Ascending aorta (tissue), 2 donors: ENCODE measurements at regions not wholly inside any gene's neighbourhood (a gene's known extent, or its start where the extent isn't known, plus 50 kb on each side); places are given as distances from the start of the nearest gene placed in this dataset.

Experiments
- DNase-seq, 2 donors: peaks; one replicate each; pipeline ENCODE4 v3.0.0-alpha.2; 2019; ENCODE audit warnings: low spot score in 2 of 2
- H3K27ac ChIP-seq, 2 donors: fragments of 200-600 bp; sonication (generic); one replicate each; pipeline ENCODE4 v1.5.1; 2016 to 2017; ENCODE audit warnings: mild to moderate bottlenecking in 1 of 2
- H3K27me3 ChIP-seq: fragments of 200-600 bp; sonication (generic); one replicate; pipeline ENCODE4 v1.5.1; 2017
- H3K36me3 ChIP-seq, 2 donors: fragments of 200-600 bp; sonication (generic); one replicate each; pipeline ENCODE4 v1.5.1; 2016
- H3K4me1 ChIP-seq, 2 donors: fragments of 200-600 bp; sonication (generic); one replicate each; pipeline ENCODE4 v1.5.1; 2016 to 2017; ENCODE audit warnings: mild to moderate bottlenecking in 1 of 2
- H3K4me3 ChIP-seq, 2 donors: fragments of 200-600 bp; sonication (generic); one replicate each; pipeline ENCODE4 v1.5.1; 2016 to 2017; ENCODE audit warnings: mild to moderate bottlenecking in 1 of 2
- H3K9me3 ChIP-seq, 2 donors: fragments of 200-600 bp; sonication (generic); one replicate each; pipeline ENCODE4 v1.5.1; 2016
- intact Hi-C: fragments of 100-400 bp; cut with DNase I; formaldehyde crosslinking; loops from one replicate; pipeline ENCODE4 v1.15.1; 2023
- TF ChIP-seq, protein P1 (sequence below), 3 experiments: fragments of 200-600 bp in 2 of 3; fragments of 450-650 bp in 1 of 3; sonication (generic) in 2 of 3; IDR thresholded peaks; one replicate each; pipeline ENCODE4 v1.5.1; 2016 to 2019; ENCODE audit warnings: antibody characterized with exemption in 3 of 3, mild to moderate bottlenecking in 1 of 3, moderate library complexity in 1 of 3

DNA sequence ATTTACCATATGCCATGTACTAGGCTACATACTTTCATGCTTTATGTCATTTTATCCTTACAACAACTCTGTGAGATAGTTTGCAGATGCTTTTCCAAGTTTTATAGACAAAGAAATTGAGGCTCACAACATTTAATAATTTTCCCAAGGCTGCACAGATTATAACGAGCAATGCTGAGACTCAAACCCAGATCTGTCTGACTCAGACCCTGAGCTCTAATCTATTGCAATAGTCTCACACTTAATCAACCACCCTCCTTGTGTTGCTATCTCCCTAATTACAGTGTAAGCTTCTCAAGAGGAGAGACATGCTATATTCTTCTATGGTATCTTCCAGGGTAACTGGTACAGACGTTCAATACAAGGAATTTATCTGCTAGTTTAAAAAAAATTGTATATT is 247.6 kb downstream of the WDR11 start:
- H3K9me3 ChIP-seq, result no peaks in the 10 kb centered on the region
- no peak for DNase-seq
- intact Hi-C loops, result no loop called here
- H3K4me3 ChIP-seq, result no peak overlapping the region
- no peak overlapping the region for H3K27ac ChIP-seq
- TF ChIP-seq, protein P1, sequence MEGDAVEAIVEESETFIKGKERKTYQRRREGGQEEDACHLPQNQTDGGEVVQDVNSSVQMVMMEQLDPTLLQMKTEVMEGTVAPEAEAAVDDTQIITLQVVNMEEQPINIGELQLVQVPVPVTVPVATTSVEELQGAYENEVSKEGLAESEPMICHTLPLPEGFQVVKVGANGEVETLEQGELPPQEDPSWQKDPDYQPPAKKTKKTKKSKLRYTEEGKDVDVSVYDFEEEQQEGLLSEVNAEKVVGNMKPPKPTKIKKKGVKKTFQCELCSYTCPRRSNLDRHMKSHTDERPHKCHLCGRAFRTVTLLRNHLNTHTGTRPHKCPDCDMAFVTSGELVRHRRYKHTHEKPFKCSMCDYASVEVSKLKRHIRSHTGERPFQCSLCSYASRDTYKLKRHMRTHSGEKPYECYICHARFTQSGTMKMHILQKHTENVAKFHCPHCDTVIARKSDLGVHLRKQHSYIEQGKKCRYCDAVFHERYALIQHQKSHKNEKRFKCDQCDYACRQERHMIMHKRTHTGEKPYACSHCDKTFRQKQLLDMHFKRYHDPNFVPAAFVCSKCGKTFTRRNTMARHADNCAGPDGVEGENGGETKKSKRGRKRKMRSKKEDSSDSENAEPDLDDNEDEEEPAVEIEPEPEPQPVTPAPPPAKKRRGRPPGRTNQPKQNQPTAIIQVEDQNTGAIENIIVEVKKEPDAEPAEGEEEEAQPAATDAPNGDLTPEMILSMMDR (IDR thresholded peaks at IDR 0.05), result no peak
- no peaks in the 10 kb centered on the region for H3K27me3 ChIP-seq
- H3K4me1 ChIP-seq, result no peaks in the 10 kb centered on the region
- H3K36me3 ChIP-seq, result no peaks in the 10 kb centered on the region

GRCh38 chr10:121099181-121099580 is 248.0 kb downstream of the WDR11 start:
- H3K4me1 ChIP-seq, result no peaks in the 10 kb centered on the region
- no peaks in the 10 kb centered on the region for H3K27me3 ChIP-seq
- TF ChIP-seq, protein P1 (IDR thresholded peaks at IDR 0.05), result no peak
- no peaks in the 10 kb centered on the region for H3K36me3 ChIP-seq
- intact Hi-C loops, result no loop called here
- no peak for DNase-seq
- H3K27ac ChIP-seq, result no peak overlapping the region
- H3K4me3 ChIP-seq, result no peak overlapping the region
- no peaks in the 10 kb centered on the region for H3K9me3 ChIP-seq

GRCh38 chr10:121099592-121099991 is 248.4 kb downstream of the WDR11 start:
- Histone ChIP-seq H3K27ac (no peak overlapping the region), H3K4me1 (no peaks in the 10 kb centered on the region), H3K9me3 (no peaks in the 10 kb centered on the region), H3K27me3 (no peaks in the 10 kb centered on the region), H3K36me3 (no peaks in the 10 kb centered on the region), H3K4me3 (no peak overlapping the region)
- TF ChIP-seq, protein P1 (IDR thresholded peaks at IDR 0.05), result no peak
- intact Hi-C loops, result no loop called here
- DNase-seq, result no peak

GRCh38 chr10:121101561-121101960 is 250.4 kb downstream of the WDR11 start:
- Histone ChIP-seq H3K27me3 (no peaks in the 10 kb centered on the region), H3K9me3 (no peaks in the 10 kb centered on the region), H3K4me1 (no peaks in the 10 kb centered on the region), H3K4me3 (no peak overlapping the region), H3K27ac (no peak overlapping the region), H3K36me3 (no peaks in the 10 kb centered on the region)
- no peak for DNase-seq
- TF ChIP-seq, protein P1 (IDR thresholded peaks at IDR 0.05), result no peak
- intact Hi-C loops, result no loop called here

- intact Hi-C loops, result no loop called here
- Histone ChIP-seq H3K36me3 (no peaks in the 10 kb centered on the region), H3K27ac (no peak overlapping the region), H3K9me3 (no peaks in the 10 kb centered on the region), H3K27me3 (no peaks in the 10 kb centered on the region), H3K4me1 (no peaks in the 10 kb centered on the region), H3K4me3 (no peak overlapping the region)
- TF ChIP-seq, protein P1 (IDR thresholded peaks at IDR 0.05), result no peak
- DNase-seq, result no peak
Measured at GRCh38 chr10:121102706-121103105, 251.5 kb downstream of the WDR11 start.

- Histone ChIP-seq H3K36me3 (no peaks in the 10 kb centered on the region), H3K4me3 (no peak overlapping the region), H3K9me3 (no peaks in the 10 kb centered on the region), H3K4me1 (no peaks in the 10 kb centered on the region), H3K27ac (no peak overlapping the region), H3K27me3 (no peaks in the 10 kb centered on the region)
- intact Hi-C loops, result no loop called here
- TF ChIP-seq, protein P1 (IDR thresholded peaks at IDR 0.05), result no peak
- no peak for DNase-seq
Measured at GRCh38 chr10:121104476-121105111, 253.4 kb downstream of the WDR11 start.
